Transverse colon (tissue), 4 donors: ENCODE measurements at regions not wholly inside any gene's neighbourhood (a gene's known extent, or its start where the extent isn't known, plus 50 kb on each side); places are given as distances from the start of the nearest gene placed in this dataset.

Source experiments
- EP300 ChIP-seq: sonication (generic); formaldehyde crosslinking; IDR thresholded peaks from one replicate; pipeline ENCODE4 v1.6.1; 2017; ENCODE audit warnings: antibody characterized with exemption, low read depth
- POLR2A ChIP-seq: fragments of 450-650 bp; IDR thresholded peaks from one replicate; pipeline ENCODE4 v1.6.1; 2016; ENCODE audit warnings: antibody characterized with exemption, mild to moderate bottlenecking, moderate library complexity
- POLR2AphosphoS5 ChIP-seq, 3 donors: sonication (generic); formaldehyde crosslinking; IDR thresholded peaks; one replicate each; pipeline ENCODE4 v1.6.1; 2016; ENCODE audit warnings: antibody characterized with exemption in 3 of 3
- TF ChIP-seq, protein P1 (sequence below), 5 experiments: fragments of 200-600 bp in 3 of 5; fragments of 450-650 bp in 2 of 5; sonication (generic) in 3 of 5; IDR thresholded peaks; 1 replicate in 2 of 5; 2 replicates in 3 of 5; pipeline ENCODE4 v1.5.1; 2016 to 2017; ENCODE audit warnings: antibody characterized with exemption in 5 of 5, inconsistent platforms in 3 of 5, mild to moderate bottlenecking in 2 of 5, moderate library complexity in 1 of 5

DNA sequence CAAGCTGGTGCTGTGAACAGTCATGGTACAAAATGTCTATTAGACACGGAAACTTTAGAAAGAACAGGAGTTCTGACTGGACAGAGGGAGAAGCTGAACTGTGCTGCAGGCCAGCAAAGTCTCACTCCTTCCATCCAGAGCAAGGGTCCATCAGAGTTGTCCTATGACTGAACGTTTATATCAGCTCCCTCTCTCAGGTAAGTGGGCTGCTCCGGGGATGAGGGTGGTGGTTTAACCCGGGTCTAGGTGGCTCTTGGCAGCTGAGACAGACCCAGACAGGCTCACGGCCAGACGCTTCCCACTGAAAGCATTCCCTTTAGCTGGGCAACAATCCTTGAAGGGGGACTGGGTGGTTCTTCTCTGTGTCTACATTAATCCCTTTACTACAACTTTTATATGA, 385.0 kb upstream of the SMIM31 start:
- TF ChIP-seq, protein P1, sequence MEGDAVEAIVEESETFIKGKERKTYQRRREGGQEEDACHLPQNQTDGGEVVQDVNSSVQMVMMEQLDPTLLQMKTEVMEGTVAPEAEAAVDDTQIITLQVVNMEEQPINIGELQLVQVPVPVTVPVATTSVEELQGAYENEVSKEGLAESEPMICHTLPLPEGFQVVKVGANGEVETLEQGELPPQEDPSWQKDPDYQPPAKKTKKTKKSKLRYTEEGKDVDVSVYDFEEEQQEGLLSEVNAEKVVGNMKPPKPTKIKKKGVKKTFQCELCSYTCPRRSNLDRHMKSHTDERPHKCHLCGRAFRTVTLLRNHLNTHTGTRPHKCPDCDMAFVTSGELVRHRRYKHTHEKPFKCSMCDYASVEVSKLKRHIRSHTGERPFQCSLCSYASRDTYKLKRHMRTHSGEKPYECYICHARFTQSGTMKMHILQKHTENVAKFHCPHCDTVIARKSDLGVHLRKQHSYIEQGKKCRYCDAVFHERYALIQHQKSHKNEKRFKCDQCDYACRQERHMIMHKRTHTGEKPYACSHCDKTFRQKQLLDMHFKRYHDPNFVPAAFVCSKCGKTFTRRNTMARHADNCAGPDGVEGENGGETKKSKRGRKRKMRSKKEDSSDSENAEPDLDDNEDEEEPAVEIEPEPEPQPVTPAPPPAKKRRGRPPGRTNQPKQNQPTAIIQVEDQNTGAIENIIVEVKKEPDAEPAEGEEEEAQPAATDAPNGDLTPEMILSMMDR (IDR thresholded peaks at IDR 0.05) = no peak
- TF ChIP-seq POLR2A = no peak
- no peak for TF ChIP-seq EP300
- no peak for TF ChIP-seq POLR2AphosphoS5 (IDR thresholded peaks at IDR 0.05)
